ENCODE measurements at regions not wholly inside any gene's neighbourhood (a gene's known extent, or its start where the extent isn't known, plus 50 kb on each side); places are given as distances from the start of the nearest gene placed in this dataset.

DNA sequence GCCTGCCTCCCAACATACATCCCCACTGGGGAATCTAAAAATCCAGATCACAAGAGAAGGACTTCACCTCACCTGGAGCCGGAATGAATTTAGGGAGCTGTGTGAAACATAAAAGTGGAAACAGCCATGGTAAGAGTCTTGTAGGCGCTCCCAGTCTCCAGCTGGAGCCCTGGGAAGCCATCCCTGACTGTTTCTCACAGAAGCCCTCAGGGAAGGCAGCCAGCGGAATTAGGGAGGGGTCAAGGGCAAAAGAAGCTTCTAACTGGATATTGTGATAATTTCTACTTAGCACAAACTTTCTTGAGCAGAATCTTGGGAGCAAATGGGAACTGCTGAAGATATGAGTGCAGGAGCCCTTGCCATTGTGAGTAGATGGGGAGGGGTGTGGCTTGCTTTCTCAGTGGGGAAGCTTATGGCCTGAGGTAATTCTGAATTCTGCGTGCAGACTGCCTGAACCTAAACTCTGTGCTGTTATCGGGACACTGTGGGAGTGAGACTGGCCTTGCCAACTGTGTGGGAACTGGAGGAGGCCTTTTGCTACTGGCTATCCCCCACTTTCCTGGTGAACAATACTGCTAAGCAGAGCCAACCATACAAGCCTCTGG, 174.4 kb upstream of the SMC2 start:
- no peak overlapping the region for H2AFZ ChIP-seq (ENCODE audit: low read length)
- no peak overlapping the region for H2AK5ac ChIP-seq (ENCODE audit: low read depth, low read length)
- H2BK120ac ChIP-seq (ENCODE audit: low read depth, low read length), result no peak overlapping the region
- no peaks in the 10 kb centered on the region for H3K4me1 ChIP-seq (ENCODE audit: control insufficient read depth in 2 of 2, insufficient read depth in 1 of 2, low read depth in 1 of 2, low read length in 2 of 2)
- no peaks in the 10 kb centered on the region for H3K36me3 ChIP-seq (replicated peaks in 1 of 2; ENCODE audit: control insufficient read depth in 2 of 2, insufficient read depth in 2 of 2, low read length in 2 of 2)
- H2BK12ac ChIP-seq (ENCODE audit: low read length), result no peak overlapping the region
- no peak overlapping the region for H4K8ac ChIP-seq (ENCODE audit: low read depth, low read length)
- no peak overlapping the region for H3K14ac ChIP-seq (ENCODE audit: low read length)
- H3K9ac ChIP-seq (ENCODE audit: low read depth, low read length, poor library complexity), result no peak overlapping the region
- H2BK15ac ChIP-seq (ENCODE audit: low read length), result no peak overlapping the region
- H3K27me3 ChIP-seq (ENCODE audit: control insufficient read depth in 3 of 3, insufficient read depth in 3 of 3, low read depth in 1 of 3, low read length in 3 of 3), result no peaks in the 10 kb centered on the region
- H3K18ac ChIP-seq (ENCODE audit: low read length), result no peak overlapping the region
- no peak overlapping the region for H3K4me3 ChIP-seq (ENCODE audit: low read length in 2 of 2)
- no peaks in the 10 kb centered on the region for H3K9me3 ChIP-seq (replicated peaks in 1 of 2; ENCODE audit: control insufficient read depth in 2 of 2, insufficient read depth in 1 of 2, low read depth in 1 of 2, low read length in 2 of 2)
- no peak overlapping the region for H3K23ac ChIP-seq (ENCODE audit: low read depth, low read length, poor library complexity)
- H4K91ac ChIP-seq (ENCODE audit: low read depth, low read length, poor library complexity), result no peak overlapping the region
- H3K4me2 ChIP-seq (ENCODE audit: insufficient read depth, low read length, poor library complexity, severe bottlenecking), result no peak overlapping the region
- H3K79me1 ChIP-seq (ENCODE audit: low read depth, low read length), result no peaks in the 10 kb centered on the region
- no peak overlapping the region for H3K27ac ChIP-seq (replicated peaks; ENCODE audit: low read length)
- H2BK5ac ChIP-seq (ENCODE audit: low read length), result no peak overlapping the region
- no peak overlapping the region for H3K4ac ChIP-seq (ENCODE audit: low read length)
- no CpG with 5 or more reads among the region's 5 CpGs for WGBS, 2 donors (ENCODE audit: extremely low coverage in 2 of 2, insufficient read length in 2 of 2, insufficient replicate concordance in 1 of 2)
- DNase-seq (ENCODE audit: low spot score), result no peak

DNA sequence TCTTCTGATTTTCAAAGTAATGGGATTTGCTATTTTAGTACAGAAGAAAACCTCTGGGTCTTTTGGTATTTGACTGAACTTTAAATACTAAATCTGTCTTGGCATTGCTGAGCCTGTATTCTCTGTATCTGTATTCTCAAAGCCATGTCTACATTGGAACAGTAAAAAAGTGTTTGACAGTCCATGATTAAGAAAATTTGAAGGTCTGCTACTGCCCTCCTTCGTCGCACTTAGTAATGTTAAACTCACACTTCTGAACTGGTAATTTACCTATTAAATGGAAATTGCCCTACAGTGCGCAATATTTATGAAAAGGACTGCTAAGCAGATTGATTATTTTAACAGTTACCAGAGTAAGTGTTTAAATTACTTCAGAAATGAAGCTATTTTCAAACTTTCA, 165.7 kb upstream of the SMC2 start:
- Histone ChIP-seq H3K14ac (ENCODE audit: low read length) (no peak overlapping the region), H3K23ac (ENCODE audit: low read depth, low read length, poor library complexity) (no peak overlapping the region), H2BK12ac (ENCODE audit: low read length) (no peak overlapping the region), H2BK120ac (ENCODE audit: low read depth, low read length) (no peak overlapping the region), H3K4ac (ENCODE audit: low read length) (no peak overlapping the region), H3K36me3 (replicated peaks in 1 of 2; ENCODE audit: control insufficient read depth in 2 of 2, insufficient read depth in 2 of 2, low read length in 2 of 2) (no peaks in the 10 kb centered on the region), H4K8ac (ENCODE audit: low read depth, low read length) (no peak overlapping the region), H2BK15ac (ENCODE audit: low read length) (no peak overlapping the region), H4K91ac (ENCODE audit: low read depth, low read length, poor library complexity) (no peak overlapping the region), H3K79me1 (ENCODE audit: low read depth, low read length) (no peaks in the 10 kb centered on the region), H3K9me3 (replicated peaks in 1 of 2; ENCODE audit: control insufficient read depth in 2 of 2, insufficient read depth in 1 of 2, low read depth in 1 of 2, low read length in 2 of 2) (no peaks in the 10 kb centered on the region), H3K4me2 (ENCODE audit: insufficient read depth, low read length, poor library complexity, severe bottlenecking) (no peak overlapping the region), H2BK5ac (ENCODE audit: low read length) (no peak overlapping the region), H3K18ac (ENCODE audit: low read length) (no peak overlapping the region), H2AK5ac (ENCODE audit: low read depth, low read length) (no peak overlapping the region), H3K4me1 (ENCODE audit: control insufficient read depth in 2 of 2, insufficient read depth in 1 of 2, low read depth in 1 of 2, low read length in 2 of 2) (no peaks in the 10 kb centered on the region), H3K9ac (ENCODE audit: low read depth, low read length, poor library complexity) (no peak overlapping the region), H2AFZ (ENCODE audit: low read length) (no peak overlapping the region), H3K4me3 (ENCODE audit: low read length in 2 of 2) (no peak overlapping the region), H3K27ac (replicated peaks; ENCODE audit: low read length) (no peak overlapping the region), H3K27me3 (ENCODE audit: control insufficient read depth in 3 of 3, insufficient read depth in 3 of 3, low read depth in 1 of 3, low read length in 3 of 3) (no peaks in the 10 kb centered on the region)
- no CpG with 5 or more reads among the region's 3 CpGs for WGBS, 2 donors (ENCODE audit: extremely low coverage in 2 of 2, insufficient read length in 2 of 2, insufficient replicate concordance in 1 of 2)
- no peak for DNase-seq (ENCODE audit: low spot score)

DNA sequence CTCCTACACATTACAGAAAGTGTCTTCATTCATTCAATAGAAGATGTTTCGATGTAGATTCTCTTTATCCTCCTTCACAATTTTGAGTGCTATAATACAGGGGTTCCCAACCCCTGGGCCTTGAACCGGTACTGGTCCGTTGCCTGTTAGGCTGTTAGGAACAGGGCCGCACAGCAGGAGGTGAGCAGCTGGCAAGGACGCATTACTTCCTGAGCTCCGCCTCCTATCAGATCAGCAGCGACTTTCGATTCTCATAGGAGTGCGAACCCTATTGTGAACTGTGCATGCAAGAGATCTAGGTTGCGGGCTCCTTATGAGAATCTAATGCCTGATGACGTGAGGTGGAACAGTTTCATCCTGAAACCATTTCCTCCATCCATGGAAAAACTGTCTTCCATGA, 153.0 kb upstream of the SMC2 start:
- DNase-seq (ENCODE audit: low spot score), result no peak
- Histone ChIP-seq H4K8ac (ENCODE audit: low read depth, low read length) (no peak overlapping the region), H3K4ac (ENCODE audit: low read length) (no peak overlapping the region), H3K18ac (ENCODE audit: low read length) (no peak overlapping the region), H3K9me3 (replicated peaks in 1 of 2; ENCODE audit: control insufficient read depth in 2 of 2, insufficient read depth in 1 of 2, low read depth in 1 of 2, low read length in 2 of 2) (no peaks in the 10 kb centered on the region), H3K4me3 (ENCODE audit: low read length in 2 of 2) (no peak overlapping the region), H3K4me2 (ENCODE audit: insufficient read depth, low read length, poor library complexity, severe bottlenecking) (no peak overlapping the region), H2BK12ac (ENCODE audit: low read length) (no peak overlapping the region), H4K91ac (ENCODE audit: low read depth, low read length, poor library complexity) (no peak overlapping the region), H3K23ac (ENCODE audit: low read depth, low read length, poor library complexity) (no peak overlapping the region), H2AFZ (ENCODE audit: low read length) (no peak overlapping the region), H2BK120ac (ENCODE audit: low read depth, low read length) (no peak overlapping the region), H2BK15ac (ENCODE audit: low read length) (no peak overlapping the region), H3K79me1 (ENCODE audit: low read depth, low read length) (no peaks in the 10 kb centered on the region), H3K9ac (ENCODE audit: low read depth, low read length, poor library complexity) (no peak overlapping the region), H3K27me3 (ENCODE audit: control insufficient read depth in 3 of 3, insufficient read depth in 3 of 3, low read depth in 1 of 3, low read length in 3 of 3) (no peaks in the 10 kb centered on the region), H3K14ac (ENCODE audit: low read length) (no peak overlapping the region), H2BK5ac (ENCODE audit: low read length) (no peak overlapping the region), H3K36me3 (replicated peaks in 1 of 2; ENCODE audit: control insufficient read depth in 2 of 2, insufficient read depth in 2 of 2, low read length in 2 of 2) (no peaks in the 10 kb centered on the region), H2AK5ac (ENCODE audit: low read depth, low read length) (no peak overlapping the region), H3K27ac (replicated peaks; ENCODE audit: low read length) (no peak overlapping the region), H3K4me1 (ENCODE audit: control insufficient read depth in 2 of 2, insufficient read depth in 1 of 2, low read depth in 1 of 2, low read length in 2 of 2) (peaks cover 0 to 2% of the 10 kb centered on the region in 2 donors)
- WGBS, 2 donors (ENCODE audit: extremely low coverage in 2 of 2, insufficient read length in 2 of 2, insufficient replicate concordance in 1 of 2), result no CpG with 5 or more reads among the region's 11 CpGs

DNA sequence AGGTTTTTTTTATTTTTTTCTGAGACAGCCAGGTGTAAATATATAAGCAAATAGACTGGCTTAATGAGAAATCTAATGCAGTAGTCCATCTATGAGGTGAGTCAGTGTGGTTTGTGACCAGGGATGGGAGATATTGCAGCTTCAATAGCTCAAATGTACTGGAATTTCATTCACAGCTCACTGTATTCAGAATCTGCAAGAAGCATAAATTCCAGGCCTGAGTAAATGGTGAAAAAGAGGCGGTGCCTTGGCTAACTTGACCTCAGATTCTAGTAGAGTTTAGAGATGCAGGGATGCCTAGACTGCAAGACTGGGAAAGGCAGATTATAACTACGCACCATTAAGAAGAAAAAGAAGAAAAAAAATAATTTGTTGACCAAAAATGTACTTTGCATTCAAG, 151.9 kb upstream of the SMC2 start:
- Histone ChIP-seq H3K14ac (ENCODE audit: low read length) (no peak overlapping the region), H2BK120ac (ENCODE audit: low read depth, low read length) (no peak overlapping the region), H3K27me3 (ENCODE audit: control insufficient read depth in 3 of 3, insufficient read depth in 3 of 3, low read depth in 1 of 3, low read length in 3 of 3) (no peaks in the 10 kb centered on the region), H3K79me1 (ENCODE audit: low read depth, low read length) (no peaks in the 10 kb centered on the region), H4K8ac (ENCODE audit: low read depth, low read length) (no peak overlapping the region), H3K4me3 (ENCODE audit: low read length in 2 of 2) (no peak overlapping the region), H2AK5ac (ENCODE audit: low read depth, low read length) (no peak overlapping the region), H3K23ac (ENCODE audit: low read depth, low read length, poor library complexity) (no peak overlapping the region), H4K91ac (ENCODE audit: low read depth, low read length, poor library complexity) (no peak overlapping the region), H3K9ac (ENCODE audit: low read depth, low read length, poor library complexity) (no peak overlapping the region), H3K4me1 (ENCODE audit: control insufficient read depth in 2 of 2, insufficient read depth in 1 of 2, low read depth in 1 of 2, low read length in 2 of 2) (peaks cover 0 to 2% of the 10 kb centered on the region in 2 donors), H2BK5ac (ENCODE audit: low read length) (no peak overlapping the region), H2BK15ac (ENCODE audit: low read length) (no peak overlapping the region), H3K18ac (ENCODE audit: low read length) (no peak overlapping the region), H3K9me3 (replicated peaks in 1 of 2; ENCODE audit: control insufficient read depth in 2 of 2, insufficient read depth in 1 of 2, low read depth in 1 of 2, low read length in 2 of 2) (no peaks in the 10 kb centered on the region), H2BK12ac (ENCODE audit: low read length) (no peak overlapping the region), H2AFZ (ENCODE audit: low read length) (no peak overlapping the region), H3K36me3 (replicated peaks in 1 of 2; ENCODE audit: control insufficient read depth in 2 of 2, insufficient read depth in 2 of 2, low read length in 2 of 2) (no peaks in the 10 kb centered on the region), H3K4me2 (ENCODE audit: insufficient read depth, low read length, poor library complexity, severe bottlenecking) (no peak overlapping the region), H3K4ac (ENCODE audit: low read length) (no peak overlapping the region), H3K27ac (replicated peaks; ENCODE audit: low read length) (no peak overlapping the region)
- WGBS, 2 donors (ENCODE audit: extremely low coverage in 2 of 2, insufficient read length in 2 of 2, insufficient replicate concordance in 1 of 2), result no CpG with 5 or more reads among the region's 2 CpGs
- no peak for DNase-seq (ENCODE audit: low spot score)
